OCI-LY1 (cell line): ENCODE measurements at regions not wholly inside any gene's neighbourhood (a gene's known extent, or its start where the extent isn't known, plus 50 kb on each side); places are given as distances from the start of the nearest gene placed in this dataset.

Experiments used
- H2AFZ ChIP-seq: fragments of 200-600 bp; sonication (generic), shearing (Covaris generic); 2 replicates; pipeline ENCODE4 v1.6.0; 2014; ENCODE audit warnings: antibody characterized with exemption, mild to moderate bottlenecking, low read length
- H3F3A ChIP-seq: fragments of 200-600 bp; sonication (generic), shearing (Covaris generic); 2 replicates; pipeline ENCODE4 v1.6.0; 2014; ENCODE audit warnings: mild to moderate bottlenecking, antibody characterized with exemption, low read length, moderate library complexity; ENCODE audit not compliant: insufficient read depth
- H3K27ac ChIP-seq: fragments of 200-600 bp; sonication (generic); 2 replicates; pipeline ENCODE4 v1.5.1; 2014; ENCODE audit warnings: low read length, mixed run types, mild to moderate bottlenecking, low read depth; ENCODE audit not compliant: poor library complexity, severe bottlenecking
- H3K27me3 ChIP-seq: fragments of 200-600 bp; sonication (generic); 2 replicates; pipeline ENCODE4 v1.6.0; 2014; ENCODE audit warnings: antibody characterized with exemption, mild to moderate bottlenecking, low read length, moderate library complexity; ENCODE audit not compliant: insufficient read depth
- H3K36me3 ChIP-seq: fragments of 200-600 bp; sonication (generic); 2 replicates; pipeline ENCODE4 v1.6.1; 2014; ENCODE audit warnings: mild to moderate bottlenecking, antibody characterized with exemption, low read length, moderate library complexity, mixed read lengths; ENCODE audit not compliant: insufficient read depth
- H3K4me1 ChIP-seq: fragments of 200-600 bp; sonication (generic); 2 replicates; pipeline ENCODE4 v1.5.1; 2014; ENCODE audit warnings: mild to moderate bottlenecking, low read length, moderate library complexity; ENCODE audit not compliant: insufficient read depth, severe bottlenecking
- H3K4me2 ChIP-seq: fragments of 200-600 bp; sonication (generic), shearing (Covaris generic); 2 replicates; pipeline ENCODE4 v1.6.1; 2014; ENCODE audit warnings: low read length
- H3K4me3 ChIP-seq: fragments of 200-600 bp; sonication (generic); 2 replicates; pipeline ENCODE4 v1.5.1; 2014; ENCODE audit warnings: low read length, low read depth, mild to moderate bottlenecking, mixed read lengths; ENCODE audit not compliant: poor library complexity, severe bottlenecking
- H3K79me2 ChIP-seq: fragments of 200-600 bp; shearing (Covaris generic); 2 replicates; pipeline ENCODE4 v1.6.1; 2016; ENCODE audit warnings: mixed run types, low read length, mixed read lengths; ENCODE audit not compliant: insufficient read depth
- H3K9ac ChIP-seq: fragments of 200-600 bp; sonication (generic), shearing (Covaris generic); 2 replicates; pipeline ENCODE4 v1.6.1; 2014; ENCODE audit warnings: mild to moderate bottlenecking, low read length, mixed read lengths
- H3K9me2 ChIP-seq: fragments of 200-600 bp; sonication (generic), shearing (Covaris generic); 2 replicates; pipeline ENCODE4 v1.6.1; 2014; ENCODE audit warnings: low read depth, mild to moderate bottlenecking, low read length, mixed read lengths
- H3K9me3 ChIP-seq: fragments of 200-600 bp; shearing (Covaris generic); 2 replicates; pipeline ENCODE4 v1.6.1; 2014; ENCODE audit warnings: low read length, mixed read lengths
- H4K20me1 ChIP-seq: fragments of 200-600 bp; sonication (generic), shearing (Covaris generic); 2 replicates; pipeline ENCODE4 v1.6.0; 2016; ENCODE audit warnings: mild to moderate bottlenecking, low read length; ENCODE audit not compliant: insufficient read depth
- CTCF ChIP-seq: fragments of 200-600 bp; sonication (generic), shearing (Covaris generic); IDR thresholded peaks from 2 replicates; pipeline ENCODE4 v1.5.1; 2017; ENCODE audit warnings: mild to moderate bottlenecking, antibody characterized with exemption, low read length, moderate library complexity, mixed read lengths
- EZH2 ChIP-seq: fragments of 200-600 bp; sonication (generic), shearing (Covaris generic); IDR thresholded peaks from 2 replicates; pipeline ENCODE4 v1.8.0; 2017; ENCODE audit warnings: borderline replicate concordance, mixed run types, mild to moderate bottlenecking, antibody characterized with exemption, low read length, moderate library complexity, mixed read lengths

GRCh38 chr7:68792351-68792750, 805.9 kb upstream of the AUTS2 start:
- no peaks in the 10 kb centered on the region for H3K4me1 ChIP-seq
- no peaks in the 10 kb centered on the region for H3K9me2 ChIP-seq
- H3K79me2 ChIP-seq, result no peaks in the 10 kb centered on the region
- H3K4me3 ChIP-seq, result no peak overlapping the region
- no peaks in the 10 kb centered on the region for H3K9me3 ChIP-seq
- H3K9ac ChIP-seq, result no peak overlapping the region
- no peaks in the 10 kb centered on the region for H4K20me1 ChIP-seq
- no peaks in the 10 kb centered on the region for H3F3A ChIP-seq
- H2AFZ ChIP-seq, result no peak overlapping the region
- no peaks in the 10 kb centered on the region for H3K36me3 ChIP-seq
- H3K27ac ChIP-seq, result no peak overlapping the region
- no peak overlapping the region for H3K4me2 ChIP-seq
- TF ChIP-seq EZH2, result no peak
- TF ChIP-seq CTCF, result no peak
- 0 out of 2 replicates have a peak, but pooled peaks cover 4% of the 10 kb centered on the region for H3K27me3 ChIP-seq

- TF ChIP-seq CTCF, result no peak
- no peak for TF ChIP-seq EZH2
- Histone ChIP-seq H3K4me3 (no peak overlapping the region), H3K9ac (no peak overlapping the region), H3K4me2 (no peak overlapping the region), H3K9me2 (no peaks in the 10 kb centered on the region), H3K27me3 (0 out of 2 replicates have a peak, but pooled peaks cover 4% of the 10 kb centered on the region), H3K27ac (no peak overlapping the region), H3F3A (no peaks in the 10 kb centered on the region), H4K20me1 (no peaks in the 10 kb centered on the region), H3K79me2 (no peaks in the 10 kb centered on the region), H3K4me1 (no peaks in the 10 kb centered on the region), H3K36me3 (no peaks in the 10 kb centered on the region), H3K9me3 (no peaks in the 10 kb centered on the region), H2AFZ (no peak overlapping the region)
Measured at GRCh38 chr7:68793513-68793912, 804.8 kb upstream of the AUTS2 start.

DNA sequence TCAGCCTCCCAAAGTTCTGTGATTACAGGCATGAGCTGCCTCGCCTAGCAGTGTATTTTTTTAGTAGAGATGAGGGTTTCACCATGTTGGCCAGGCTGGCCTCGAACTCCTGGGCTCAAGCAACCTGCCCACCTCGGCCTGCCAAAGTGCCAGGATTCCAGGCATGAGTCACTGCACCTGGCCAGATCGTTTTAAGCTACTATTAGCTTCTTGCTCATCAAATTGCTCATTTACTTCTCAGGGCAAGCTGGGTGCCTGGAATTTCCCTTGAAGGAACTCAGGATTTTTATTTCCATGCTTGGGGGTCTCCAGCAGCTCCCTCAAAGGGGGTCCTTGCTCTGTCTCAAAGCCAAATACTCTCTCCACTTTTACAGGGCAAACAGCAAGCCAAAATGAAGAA, 798.0 kb upstream of the AUTS2 start:
- H3K4me2 ChIP-seq, result no peak overlapping the region
- no peaks in the 10 kb centered on the region for H3K79me2 ChIP-seq
- no peaks in the 10 kb centered on the region for H3K9me2 ChIP-seq
- no peak overlapping the region for H3K9ac ChIP-seq
- no peaks in the 10 kb centered on the region; the same call in 1 of the 2 replicates for H3K36me3 ChIP-seq
- no peak overlapping the region for H3K27ac ChIP-seq
- H2AFZ ChIP-seq, result no peak overlapping the region
- H3K27me3 ChIP-seq, result no peaks in the 10 kb centered on the region
- H3F3A ChIP-seq, result no peaks in the 10 kb centered on the region
- H3K9me3 ChIP-seq, result no peaks in the 10 kb centered on the region
- H3K4me3 ChIP-seq, result no peak overlapping the region
- no peaks in the 10 kb centered on the region for H4K20me1 ChIP-seq
- TF ChIP-seq EZH2 (no peak), CTCF (no peak)
- no peaks in the 10 kb centered on the region for H3K4me1 ChIP-seq
